ENCODE measurements at regions not wholly inside any gene's neighbourhood (a gene's known extent, or its start where the extent isn't known, plus 50 kb on each side); places are given as distances from the start of the nearest gene placed in this dataset.
A peak's percentile ranks its signal among the peaks of the same experiment; 100 is the strongest.

- no peak for DNase-seq (ENCODE audit: low read depth in 2 of 2)
Measured at GRCh38 chr2:204108781-204109295, 172.3 kb downstream of the ICOS start.

- no peak for DNase-seq (ENCODE audit: low read depth in 2 of 2)
Measured at GRCh38 chr2:204109681-204110080, 173.1 kb downstream of the ICOS start.

- DNase-seq (ENCODE audit: low read depth in 2 of 2): no peak
Measured at GRCh38 chr2:204110338-204110741, 173.8 kb downstream of the ICOS start.

- peak; percentile 26 to 32 for DNase-seq (ENCODE audit: low read depth in 2 of 2)
Measured at GRCh38 chr2:204110751-204111516, 174.4 kb downstream of the ICOS start.

- no peak for DNase-seq (ENCODE audit: low read depth in 2 of 2)
Measured at GRCh38 chr2:204112084-204112770, 175.7 kb downstream of the ICOS start.

GRCh38 chr2:204114295-204115136 is 178.0 kb downstream of the ICOS start:
- DNase-seq (ENCODE audit: low read depth in 2 of 2): no peak

- no peak for DNase-seq (ENCODE audit: low read depth in 2 of 2)
Measured at GRCh38 chr2:204115137-204116056, 178.8 kb downstream of the ICOS start.

GRCh38 chr2:204116159-204116792 is 179.7 kb downstream of the ICOS start:
- DNase-seq (ENCODE audit: low read depth in 2 of 2): no peak

GRCh38 chr2:204122425-204122824 is 185.9 kb downstream of the ICOS start:
- no peak for DNase-seq (ENCODE audit: low read depth in 2 of 2)

- no peak for DNase-seq (ENCODE audit: low read depth in 2 of 2)
Measured at GRCh38 chr2:204124140-204124750, 187.7 kb downstream of the ICOS start.

- no peak for DNase-seq (ENCODE audit: low read depth in 2 of 2)
Measured at GRCh38 chr2:204126705-204127104, 190.1 kb downstream of the ICOS start.

GRCh38 chr2:204127238-204127637 is 190.7 kb downstream of the ICOS start:
- no peak for DNase-seq (ENCODE audit: low read depth in 2 of 2)

GRCh38 chr2:204129591-204130294 is 193.2 kb downstream of the ICOS start:
- no peak for DNase-seq (ENCODE audit: low read depth in 2 of 2)

- no peak for DNase-seq (ENCODE audit: low read depth in 2 of 2)
Measured at GRCh38 chr2:204131621-204132020, 195.1 kb downstream of the ICOS start.

- no peak for DNase-seq (ENCODE audit: low read depth in 2 of 2)
Measured at GRCh38 chr2:204133476-204133875, 196.9 kb downstream of the ICOS start.

- DNase-seq (ENCODE audit: low read depth in 2 of 2): no peak
Measured at GRCh38 chr2:204134421-204134820, 197.9 kb downstream of the ICOS start.

- no peak for DNase-seq (ENCODE audit: low read depth in 2 of 2)
Measured at GRCh38 chr2:204135752-204136151, 199.2 kb downstream of the ICOS start.

- DNase-seq (ENCODE audit: low read depth in 2 of 2): no peak
Measured at GRCh38 chr2:204138206-204138605, 201.6 kb downstream of the ICOS start.

- no peak for DNase-seq (ENCODE audit: low read depth in 2 of 2)
Measured at GRCh38 chr2:204140246-204140645, 203.7 kb downstream of the ICOS start.

Data from fibroblast of skin of left quadriceps (primary cell).